PC-3 (cell line): ENCODE measurements at regions not wholly inside any gene's neighbourhood (a gene's known extent, or its start where the extent isn't known, plus 50 kb on each side); places are given as distances from the start of the nearest gene placed in this dataset.

Source experiments
- ATAC-seq: fragments of 200-7000 bp; cut with Tn5 transposase; 2 replicates; pipeline ENCODE4 v1.9.1; 2020; ENCODE audit warnings: mild to moderate bottlenecking, moderate library complexity
- BruUV-seq: library from RNA; stranded (reverse); fragments of 400-500 nt; replicated peaks from 2 replicates; lab custom pipeline; 2021; lab: Mats Ljungman, UMichigan
- CTCF ChIA-PET: fragments of 300-600 bp; sonication (Branson Sonifier 250); formaldehyde crosslinking; loops from one replicate; lab custom pipeline; 2022; ENCODE audit warnings: antibody characterized with exemption; lab: Charles Lee
- POLR2A ChIA-PET: fragments of 300-600 bp; sonication (Branson Sonifier 250); formaldehyde crosslinking; loops from one replicate; lab custom pipeline; 2022; ENCODE audit warnings: antibody characterized with exemption; ENCODE audit not compliant: unreplicated experiment; lab: Charles Lee
- DNase-seq: peaks from one replicate; pipeline ENCODE4 v3.0.0-alpha.2; 2015
- H2AFZ ChIP-seq: fragments of 300-600 bp; sonication (generic); 2 replicates; pipeline ENCODE4 v1.6.0; 2016; ENCODE audit warnings: antibody characterized with exemption, low read length
- H3F3A ChIP-seq: fragments of 300-600 bp; sonication (generic); one replicate; pipeline ENCODE4 v1.6.0; 2017; ENCODE audit warnings: antibody characterized with exemption, low read length, control low read depth, mild to moderate bottlenecking; ENCODE audit not compliant: unreplicated experiment
- H3K27ac ChIP-seq: fragments of 300-600 bp; sonication (generic); 2 replicates; pipeline ENCODE4 v1.5.1; 2016; ENCODE audit warnings: mild to moderate bottlenecking, low read length
- H3K27me3 ChIP-seq: fragments of 300-600 bp; sonication (generic); 2 replicates; pipeline ENCODE4 v1.6.1; 2016; ENCODE audit warnings: low read length, mixed read lengths
- H3K36me3 ChIP-seq: fragments of 300-600 bp; sonication (generic); 2 replicates; pipeline ENCODE4 v1.6.1; 2016; ENCODE audit warnings: low read depth, mixed run types, low read length, mixed read lengths
- H3K4me1 ChIP-seq: fragments of 300-600 bp; sonication (generic); 2 replicates; pipeline ENCODE4 v1.5.1; 2016; ENCODE audit warnings: low read length; ENCODE audit not compliant: insufficient read depth
- H3K4me2 ChIP-seq: fragments of 300-600 bp; sonication (generic); 2 replicates; pipeline ENCODE4 v1.6.0; 2016; ENCODE audit warnings: low read length
- H3K4me3 ChIP-seq: fragments of 300-600 bp; sonication (generic); 2 replicates; pipeline ENCODE4 v1.5.1; 2016; ENCODE audit warnings: mild to moderate bottlenecking, low read length, mixed read lengths
- H3K79me2 ChIP-seq: fragments of 300-600 bp; sonication (generic); 2 replicates; pipeline ENCODE4 v1.6.1; 2017; ENCODE audit warnings: low read length, mixed read lengths
- H3K9ac ChIP-seq: fragments of 300-600 bp; sonication (generic); 2 replicates; pipeline ENCODE4 v1.6.0; 2016; ENCODE audit warnings: mild to moderate bottlenecking, low read length
- H3K9me2 ChIP-seq: fragments of 300-600 bp; sonication (generic); replicated peaks from 2 replicates; pipeline ENCODE4 v1.6.1; 2016; ENCODE audit warnings: mixed run types, low read length, mixed read lengths
- H3K9me3 ChIP-seq: fragments of 300-600 bp; sonication (generic); 2 replicates; pipeline ENCODE4 v1.6.1; 2016; ENCODE audit warnings: low read length, mixed read lengths
- H4K20me1 ChIP-seq: fragments of 300-600 bp; sonication (generic); 2 replicates; pipeline ENCODE4 v1.6.1; 2016; ENCODE audit warnings: low read length, mixed read lengths
- CTCF ChIP-seq: fragments of 300-600 bp; sonication (generic); conservative IDR thresholded peaks from 2 replicates; pipeline ENCODE4 v1.5.1; 2017; ENCODE audit warnings: antibody characterized with exemption, low read depth, mild to moderate bottlenecking, low read length
- EZH2 ChIP-seq: fragments of 300-600 bp; sonication (generic); IDR thresholded peaks from one replicate; pipeline ENCODE4 v1.6.1; 2017; ENCODE audit warnings: antibody characterized with exemption, mild to moderate bottlenecking, low read length; ENCODE audit not compliant: unreplicated experiment
- EZH2phosphoT487 ChIP-seq: fragments of 300-600 bp; sonication (generic); IDR thresholded peaks from 2 replicates; pipeline ENCODE4 v1.6.1; 2018; ENCODE audit warnings: mild to moderate bottlenecking, antibody characterized with exemption, low read length, borderline replicate concordance
- intact Hi-C: fragments of 100-400 bp; cut with micrococcal nuclease; formaldehyde crosslinking; loops from 2 replicates; pipeline ENCODE4 v1.9.0; 2023

- CTCF ChIA-PET, result no interaction called here
- Histone ChIP-seq H3K27me3 (no peaks in the 10 kb centered on the region; the same call in 1 of the 2 replicates), H3K27ac (no peak overlapping the region)
Measured at GRCh38 chr19:29075149-29075548, 137.8 kb downstream of the UQCRFS1 start.

DNA sequence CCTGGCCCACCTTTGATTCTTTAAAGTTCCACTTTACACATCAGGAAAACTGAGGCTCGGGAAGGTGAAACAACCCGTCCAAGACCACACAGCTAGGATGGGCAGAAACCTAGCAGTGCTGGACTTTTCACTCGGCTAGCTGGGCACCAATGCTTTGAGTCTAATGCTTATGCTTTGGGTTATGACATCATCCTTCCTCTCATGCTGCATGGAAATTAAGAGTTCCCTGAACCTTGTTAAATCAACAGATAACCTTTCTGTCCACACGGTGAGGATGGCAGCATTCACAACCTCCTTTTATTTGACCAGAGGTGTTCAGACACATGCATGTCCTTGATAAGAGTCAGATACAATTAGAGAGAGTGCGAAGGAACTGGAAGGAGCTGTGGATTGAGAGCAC is 138.4 kb downstream of the UQCRFS1 start:
- Histone ChIP-seq H3K4me3 (no peak overlapping the region), H3K9me3 (no peaks in the 10 kb centered on the region), H2AFZ (no peak overlapping the region), H3K36me3 (no peaks in the 10 kb centered on the region), H4K20me1 (no peaks in the 10 kb centered on the region), H3K27me3 (no peaks in the 10 kb centered on the region; the same call in 1 of the 2 replicates), H3K9ac (no peak overlapping the region), H3K27ac (no peak overlapping the region), H3K4me1 (no peaks in the 10 kb centered on the region), H3K9me2 (no peaks in the 10 kb centered on the region), H3K4me2 (no peak overlapping the region), H3F3A (no peaks in the 10 kb centered on the region), H3K79me2 (no peaks in the 10 kb centered on the region)
- TF ChIP-seq CTCF (no peak), EZH2phosphoT487 (no peak), EZH2 (no peak)
- no TSS peak for BruUV-seq
- intact Hi-C loops, result no loop called here
- CTCF ChIA-PET, result no interaction called here
- ATAC-seq (no peak), DNase-seq (no peak)
- POLR2A ChIA-PET, result no interaction called here

More at GRCh38 chr19:29075149-29075548, 137.8 kb downstream of the UQCRFS1 start:
- no peak for TF ChIP-seq CTCF
- TF ChIP-seq EZH2phosphoT487, result no peak
- TF ChIP-seq EZH2, result no peak
- no TSS peak for BruUV-seq
- H3K9ac ChIP-seq, result no peak overlapping the region
- no peaks in the 10 kb centered on the region for H3K79me2 ChIP-seq
- no peak overlapping the region for H2AFZ ChIP-seq
- no peak for ATAC-seq
- POLR2A ChIA-PET, result no interaction called here
- no peaks in the 10 kb centered on the region for H3F3A ChIP-seq
- no peaks in the 10 kb centered on the region for H3K4me1 ChIP-seq
- DNase-seq, result no peak
- intact Hi-C loops, result no loop called here
- no peak overlapping the region for H3K4me2 ChIP-seq
- no peaks in the 10 kb centered on the region for H4K20me1 ChIP-seq
- no peaks in the 10 kb centered on the region for H3K9me3 ChIP-seq
- no peak overlapping the region for H3K4me3 ChIP-seq
- H3K36me3 ChIP-seq, result no peaks in the 10 kb centered on the region
- no peaks in the 10 kb centered on the region for H3K9me2 ChIP-seq

GRCh38 chr19:29067831-29068230 is 145.1 kb downstream of the UQCRFS1 start:
- Histone ChIP-seq H3K4me3 (no peak overlapping the region), H2AFZ (no peak overlapping the region), H3K9me3 (no peaks in the 10 kb centered on the region), H3K9ac (no peak overlapping the region), H3K4me2 (no peak overlapping the region), H3K79me2 (no peaks in the 10 kb centered on the region), H3K36me3 (no peaks in the 10 kb centered on the region), H3K9me2 (no peaks in the 10 kb centered on the region), H3K4me1 (no peaks in the 10 kb centered on the region), H3K27me3 (no peaks in the 10 kb centered on the region), H3K27ac (no peak overlapping the region), H4K20me1 (no peaks in the 10 kb centered on the region), H3F3A (no peaks in the 10 kb centered on the region)
- no peak for DNase-seq
- TF ChIP-seq EZH2, result no peak
- no peak for TF ChIP-seq EZH2phosphoT487
- TF ChIP-seq CTCF, result no peak
- BruUV-seq, result no TSS peak
- ChIA-PET POLR2A (no interaction called here), CTCF (no interaction called here)
- no peak for ATAC-seq
- intact Hi-C loops, result no loop called here
